GM21526 (cell line): ENCODE measurements at regions not wholly inside any gene's neighbourhood (a gene's known extent, or its start where the extent isn't known, plus 50 kb on each side); places are given as distances from the start of the nearest gene placed in this dataset.

Source experiments
- ATAC-seq: cut with Tn5 transposase; IDR thresholded peaks from one replicate; pipeline ENCODE4 v1.9.1; 2021; ENCODE audit warnings: moderate library complexity; ENCODE audit not compliant: unreplicated experiment, low FRiP score

GRCh38 chr2:106941372-106941993, 55.5 kb upstream of the ST6GAL2 start:
- ATAC-seq, result no peak

GRCh38 chr2:106943468-106944200, 57.7 kb upstream of the ST6GAL2 start:
- ATAC-seq, result no peak

- no peak for ATAC-seq
These were observed 58.2 kb upstream of the ST6GAL2 start for GRCh38 chr2:106944215-106944614.

GRCh38 chr2:106948540-106948939, 62.6 kb upstream of the ST6GAL2 start:
- ATAC-seq, result no peak

- no peak for ATAC-seq
These were observed 67.3 kb upstream of the ST6GAL2 start for GRCh38 chr2:106953236-106953635.

GRCh38 chr2:106953779-106954178, 67.8 kb upstream of the ST6GAL2 start:
- ATAC-seq, result no peak

GRCh38 chr2:106954304-106954703, 68.3 kb upstream of the ST6GAL2 start:
- ATAC-seq, result no peak

- ATAC-seq, result no peak
These were observed 70.4 kb upstream of the ST6GAL2 start for GRCh38 chr2:106956416-106956815.

- ATAC-seq, result no peak
These were observed 70.9 kb upstream of the ST6GAL2 start for GRCh38 chr2:106956879-106957278.

GRCh38 chr2:106959975-106960682, 74.2 kb upstream of the ST6GAL2 start:
- no peak for ATAC-seq

- no peak for ATAC-seq
These were observed 74.8 kb upstream of the ST6GAL2 start for GRCh38 chr2:106960683-106961161.

GRCh38 chr2:106961328-106961727, 75.4 kb upstream of the ST6GAL2 start:
- no peak for ATAC-seq

GRCh38 chr2:106963156-106963555, 77.2 kb upstream of the ST6GAL2 start:
- no peak for ATAC-seq

GRCh38 chr2:106963893-106964292, 77.9 kb upstream of the ST6GAL2 start:
- ATAC-seq, result no peak

GRCh38 chr2:106965611-106966010, 79.6 kb upstream of the ST6GAL2 start:
- no peak for ATAC-seq

- ATAC-seq, result no peak
These were observed 83.8 kb upstream of the ST6GAL2 start for GRCh38 chr2:106969777-106970176.

GRCh38 chr2:106970471-106971261, 84.7 kb upstream of the ST6GAL2 start:
- no peak for ATAC-seq

GRCh38 chr2:106972782-106973181, 86.8 kb upstream of the ST6GAL2 start:
- ATAC-seq, result no peak

GRCh38 chr2:106974891-106975290, 88.9 kb upstream of the ST6GAL2 start:
- no peak for ATAC-seq

- no peak for ATAC-seq
These were observed 89.7 kb upstream of the ST6GAL2 start for GRCh38 chr2:106975641-106976040.

GRCh38 chr2:106976548-106976947, 90.6 kb upstream of the ST6GAL2 start:
- ATAC-seq, result no peak
